Dedifferentiated amniotic fluid mesenchymal stem cell (primary cell): ENCODE measurements at regions not wholly inside any gene's neighbourhood (a gene's known extent, or its start where the extent isn't known, plus 50 kb on each side); places are given as distances from the start of the nearest gene placed in this dataset.

Source experiments
- DNase-seq: peaks from one replicate; pipeline ENCODE4 v3.0.0-alpha.2; 2016; ENCODE audit errors: extremely low spot score

DNA sequence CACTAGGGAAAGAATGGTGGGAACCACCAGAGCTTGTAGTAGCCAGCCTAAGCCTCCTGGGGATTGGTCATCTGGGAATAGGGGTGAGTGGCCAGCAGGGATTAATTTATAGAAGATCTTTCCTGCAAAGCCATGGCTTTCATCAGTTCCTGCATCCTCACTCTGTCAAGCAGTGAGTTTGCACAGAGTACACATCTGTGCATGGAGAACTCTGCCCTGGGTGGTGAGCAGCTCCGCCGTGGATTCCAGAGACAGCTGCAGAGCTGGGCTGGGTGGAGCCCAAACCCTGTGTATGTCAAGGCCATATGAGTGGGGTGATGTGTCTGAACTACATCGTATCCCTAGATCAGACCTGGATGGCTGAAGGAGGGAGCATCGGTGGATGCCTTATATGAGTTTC, 182.2 kb downstream of the GLI2 start:
- no peak for DNase-seq

DNA sequence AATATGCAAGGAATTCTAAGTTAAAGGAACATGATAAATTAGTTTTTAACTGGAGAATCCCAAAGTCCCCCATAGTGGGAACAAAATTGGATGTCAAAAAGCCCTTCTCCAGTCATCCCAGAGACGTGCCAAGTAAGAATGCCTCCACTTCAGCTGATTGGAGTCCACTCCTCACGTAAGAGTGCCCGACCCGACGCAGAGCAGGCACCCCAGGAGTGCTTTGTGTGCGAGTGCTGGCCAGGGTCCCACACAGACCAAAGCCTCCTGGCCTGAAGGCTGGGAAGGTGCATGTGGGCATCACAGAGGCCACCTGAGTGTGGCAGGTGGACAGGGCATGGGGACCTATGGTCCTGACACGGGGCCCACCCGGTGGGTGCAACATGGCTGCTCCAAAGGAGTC, 183.5 kb downstream of the GLI2 start:
- DNase-seq = no peak

DNA sequence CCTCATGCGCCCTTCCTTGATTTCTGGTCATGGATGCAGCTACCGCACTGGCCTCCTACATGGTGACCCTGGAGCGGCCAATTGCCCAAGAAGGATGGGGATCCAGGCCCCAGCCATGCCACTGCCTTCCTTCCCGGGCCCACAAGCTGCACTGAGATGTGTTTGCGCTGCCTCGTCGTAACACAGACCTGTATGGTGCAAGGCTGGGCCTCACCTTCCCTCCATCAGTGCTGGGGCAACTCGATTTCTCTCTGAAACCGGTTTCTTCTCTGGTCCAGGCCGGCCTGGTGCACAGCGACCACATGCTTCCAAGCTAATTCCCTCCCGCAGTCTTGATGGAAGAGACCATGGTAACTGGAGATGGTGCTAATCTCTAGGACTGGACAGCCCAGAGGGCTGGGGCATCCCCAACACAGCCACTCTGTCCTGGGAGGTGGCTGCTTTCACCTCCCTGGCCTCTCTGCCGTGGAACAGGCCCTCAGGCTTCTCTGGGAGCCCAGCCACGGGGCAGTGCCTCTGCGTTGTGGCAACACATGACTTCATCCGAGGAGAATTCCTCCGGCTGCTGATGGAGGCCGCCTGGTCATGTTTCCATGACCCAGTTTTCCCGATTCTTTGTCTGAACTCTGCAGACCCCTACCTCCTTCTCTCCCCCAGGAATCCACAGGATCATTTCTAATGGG, 184.2 kb downstream of the GLI2 start:
- DNase-seq = peak; percentile 88

DNA sequence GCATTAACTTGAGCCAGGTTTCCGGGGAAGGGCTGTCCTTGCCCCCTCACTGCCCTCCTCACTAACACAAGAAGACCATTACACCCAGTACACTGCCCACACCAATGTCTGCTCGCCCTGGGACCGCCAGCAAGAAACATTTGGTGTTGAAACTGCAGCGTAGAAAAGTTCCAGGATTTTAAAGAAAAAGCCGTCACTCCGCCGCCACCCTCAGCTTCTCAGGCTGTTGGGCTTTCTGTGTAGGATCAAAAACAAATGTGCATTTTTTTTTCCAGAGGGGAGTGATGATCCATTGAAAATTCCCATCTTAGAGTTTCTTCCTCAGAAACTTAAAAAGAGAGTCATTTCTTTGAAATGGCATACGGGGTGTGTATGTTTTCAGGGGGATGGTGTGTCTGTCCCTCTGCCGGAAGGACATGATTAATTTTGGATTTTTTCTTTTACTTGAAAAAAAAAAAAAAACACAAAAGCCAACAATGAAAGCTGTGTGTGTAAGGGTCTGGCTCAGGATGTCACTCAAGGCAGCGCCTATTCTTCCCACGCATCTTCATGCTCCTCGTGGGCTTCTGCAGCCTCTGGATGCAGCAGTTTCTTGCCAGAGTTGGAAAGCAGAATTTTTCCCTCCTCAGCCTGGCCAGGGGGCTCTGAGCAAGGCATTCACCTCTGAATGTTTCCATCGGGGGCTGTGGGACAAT, 184.9 kb downstream of the GLI2 start:
- no peak for DNase-seq

DNA sequence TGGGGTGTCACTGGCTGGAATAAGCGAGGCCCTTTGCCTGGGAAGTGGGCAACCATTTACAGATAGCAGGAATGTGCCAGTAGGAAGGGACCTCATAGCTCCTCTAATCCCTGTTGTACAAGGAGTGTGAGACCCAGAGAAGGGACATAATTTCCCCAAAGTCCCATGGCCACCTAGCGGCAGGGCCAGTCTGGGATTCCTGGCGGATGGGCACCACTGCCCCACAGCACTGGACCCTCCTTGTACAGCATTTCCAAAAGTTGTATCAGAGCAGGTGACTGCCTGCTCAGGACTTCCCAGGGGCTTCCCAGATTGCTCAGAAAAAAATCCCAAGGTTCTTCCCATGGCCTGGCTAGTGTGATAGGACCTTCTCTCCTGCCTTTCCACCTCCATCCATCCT, 185.8 kb downstream of the GLI2 start:
- no peak for DNase-seq

DNA sequence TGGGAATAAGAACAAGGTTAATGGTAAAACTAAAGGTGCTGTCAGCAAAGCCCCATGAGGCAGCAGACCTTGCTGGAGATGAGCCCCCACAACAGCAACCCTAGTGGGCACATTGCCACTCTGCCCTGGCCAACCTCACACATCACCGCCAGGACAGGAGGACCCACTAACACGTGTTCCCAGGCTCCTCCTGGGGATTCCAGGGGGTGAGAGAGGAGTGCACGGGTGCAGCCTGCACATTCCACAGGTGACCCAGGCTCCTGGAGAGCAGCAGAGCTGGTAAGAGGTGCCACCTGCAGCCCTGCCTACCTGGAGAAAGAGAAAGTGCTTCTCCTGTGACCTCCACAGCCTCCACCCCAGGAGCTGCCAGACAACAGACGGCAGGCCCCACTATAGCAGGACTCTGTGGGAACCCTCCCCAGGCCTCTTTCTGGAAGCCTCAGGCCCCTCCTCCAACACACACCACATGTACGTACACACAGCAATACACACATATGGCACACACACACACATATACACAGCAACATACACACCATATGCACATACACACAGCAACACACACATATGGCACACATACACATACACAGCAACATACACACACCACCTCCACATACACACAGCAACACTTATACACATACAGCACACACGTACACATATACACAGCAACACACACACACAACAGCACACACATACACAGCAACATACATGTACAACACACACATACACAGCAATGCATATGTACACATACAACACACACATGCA, 187.1 kb downstream of the GLI2 start:
- no peak for DNase-seq

DNA sequence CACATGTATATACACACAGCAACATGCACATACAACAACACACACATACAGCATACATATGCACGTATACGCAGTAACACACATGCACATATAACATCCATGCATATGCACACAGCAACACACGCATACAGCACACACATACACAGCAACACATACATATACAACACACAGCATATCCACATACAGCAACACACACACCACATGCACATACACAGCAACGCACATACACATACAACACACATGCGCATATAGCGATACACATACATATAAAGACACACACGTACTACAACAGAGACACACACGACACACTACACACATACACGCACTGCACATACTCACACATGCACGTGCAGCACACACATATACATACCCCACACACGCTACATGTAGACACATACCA, 187.8 kb downstream of the GLI2 start:
- no peak for DNase-seq

DNA sequence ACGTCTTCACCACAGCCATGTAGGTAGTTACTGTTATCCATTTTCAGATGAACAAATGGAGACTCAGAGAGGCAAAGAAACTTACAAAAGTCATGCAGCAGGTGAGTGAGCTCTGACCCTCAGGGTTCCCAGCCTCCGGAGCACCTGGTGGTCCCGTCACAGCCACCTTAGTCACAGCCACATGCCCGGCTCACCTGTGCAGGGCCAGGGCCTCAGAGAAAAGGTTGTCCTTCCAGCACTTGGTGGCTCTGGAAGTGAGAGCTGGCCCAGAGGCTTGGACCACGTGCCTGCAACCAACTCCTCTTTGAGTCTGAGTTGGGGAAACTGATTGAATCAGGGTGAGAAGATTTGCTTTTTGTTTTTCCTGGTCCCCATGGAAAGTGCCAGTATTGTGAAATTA, 189.3 kb downstream of the GLI2 start:
- no peak for DNase-seq

DNA sequence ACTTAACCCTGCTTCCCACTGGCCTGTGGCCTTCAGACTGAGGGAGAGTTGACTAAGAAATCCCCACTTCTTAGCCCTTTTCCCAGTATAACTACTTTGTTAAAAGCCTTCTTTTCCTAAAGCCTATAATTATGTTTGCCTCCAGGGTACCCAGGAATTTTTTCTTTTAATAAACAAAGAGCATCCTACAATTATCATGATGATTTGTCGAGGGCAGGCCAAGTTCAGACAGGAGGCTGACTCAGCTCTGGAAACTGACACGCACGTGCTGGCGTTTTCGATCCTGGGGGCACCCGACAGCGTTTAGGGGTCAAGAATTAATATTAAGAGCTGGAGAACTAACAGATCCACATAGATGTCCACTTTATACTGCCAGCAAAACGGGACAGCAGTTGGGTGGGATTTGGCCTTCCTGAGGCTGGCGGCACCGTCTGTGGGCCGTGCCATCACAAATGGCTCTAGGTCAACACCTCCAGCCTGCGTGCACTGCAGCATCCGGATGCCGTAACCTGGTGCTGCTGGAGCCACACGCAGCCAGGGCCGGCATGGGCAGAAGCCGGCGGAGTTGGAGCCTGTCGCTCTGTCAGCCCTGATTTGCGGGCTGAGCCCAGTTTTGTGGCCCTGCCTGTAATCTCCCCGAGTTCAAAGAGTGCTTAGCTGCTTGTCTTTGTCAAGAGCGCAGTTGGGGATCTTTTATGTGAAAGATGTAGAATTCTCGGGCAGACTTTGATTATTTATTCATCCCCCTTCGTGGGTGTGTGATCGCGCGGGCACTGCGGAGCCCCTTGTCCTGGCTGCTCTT, 191.0 kb downstream of the GLI2 start:
- no peak for DNase-seq

DNA sequence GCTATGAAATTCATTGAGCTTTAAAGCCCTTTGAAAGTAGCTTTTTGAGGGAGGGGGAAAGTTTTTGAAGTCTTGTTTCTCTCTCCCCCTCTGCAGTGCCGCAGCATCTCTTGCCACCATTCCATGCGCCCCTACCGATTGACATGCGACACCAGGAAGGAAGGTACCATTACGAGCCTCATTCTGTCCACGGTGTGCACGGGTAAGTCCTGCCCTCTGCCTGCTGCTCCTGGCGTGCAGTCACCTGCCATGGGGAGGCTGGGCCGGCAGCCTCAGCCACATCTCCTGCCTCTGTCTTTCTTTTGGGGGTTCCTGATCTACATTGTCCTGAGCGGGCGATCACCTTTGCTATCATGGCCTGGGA, 191.6 kb downstream of the GLI2 start:
- no peak for DNase-seq

DNA sequence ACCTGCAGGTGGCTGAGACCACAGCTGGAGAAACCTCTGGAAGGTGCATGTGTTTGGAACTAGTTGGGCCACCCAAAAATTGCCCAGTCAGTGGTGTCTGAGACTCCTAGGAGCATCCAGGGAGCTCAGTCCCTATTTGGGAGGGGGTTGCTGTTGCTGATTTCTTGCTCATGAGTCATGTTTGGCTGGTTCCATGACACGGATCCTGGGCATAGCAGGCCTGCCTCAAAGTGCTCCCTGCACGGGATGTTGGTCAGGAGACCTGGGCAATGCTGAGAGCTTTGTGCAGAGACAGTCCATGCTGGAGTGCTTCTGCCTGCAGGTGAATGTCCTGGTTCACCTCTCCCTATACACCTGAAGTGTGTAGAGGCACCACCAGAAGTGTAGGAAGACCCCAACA, 194.2 kb downstream of the GLI2 start:
- DNase-seq = no peak

DNA sequence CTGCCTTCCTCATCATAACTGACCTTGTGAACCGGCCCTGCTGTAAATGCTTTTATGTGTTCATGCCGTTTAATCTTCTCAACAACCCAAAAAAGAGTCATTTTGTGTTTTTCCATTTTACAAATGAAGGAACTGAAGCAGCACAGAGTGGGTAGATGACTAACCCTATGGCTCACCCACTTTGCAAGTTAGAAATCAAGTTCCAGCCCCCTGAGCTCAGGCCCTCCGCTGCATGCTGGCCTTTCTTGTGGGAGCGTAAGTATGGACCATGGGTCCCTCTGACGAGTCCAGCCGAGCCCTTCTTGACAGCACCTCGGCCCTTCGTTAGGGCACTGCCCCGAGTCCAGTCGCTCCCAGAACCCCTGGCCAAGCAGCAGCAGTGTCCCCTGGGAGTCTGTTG, 194.6 kb downstream of the GLI2 start:
- DNase-seq = no peak

DNA sequence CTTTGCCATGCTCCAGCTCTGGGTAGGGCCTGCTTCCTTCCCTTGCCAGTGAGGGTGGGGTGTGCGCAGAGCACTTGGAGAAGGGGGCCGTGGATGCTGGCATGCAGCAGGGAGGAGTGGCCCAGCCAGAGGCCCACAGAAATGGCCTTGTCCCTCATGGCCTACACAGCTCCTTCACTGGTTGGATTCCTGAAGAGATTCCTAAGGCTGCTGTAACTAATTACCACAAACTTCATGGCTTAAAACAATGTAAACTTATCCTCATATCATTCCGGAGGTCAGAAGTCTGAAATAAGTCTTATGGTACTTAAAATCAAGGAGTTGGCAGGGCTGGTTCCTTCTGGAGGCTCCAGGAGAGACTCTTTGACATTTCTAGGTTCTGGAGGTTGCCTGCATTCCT, 195.2 kb downstream of the GLI2 start:
- DNase-seq = no peak

DNA sequence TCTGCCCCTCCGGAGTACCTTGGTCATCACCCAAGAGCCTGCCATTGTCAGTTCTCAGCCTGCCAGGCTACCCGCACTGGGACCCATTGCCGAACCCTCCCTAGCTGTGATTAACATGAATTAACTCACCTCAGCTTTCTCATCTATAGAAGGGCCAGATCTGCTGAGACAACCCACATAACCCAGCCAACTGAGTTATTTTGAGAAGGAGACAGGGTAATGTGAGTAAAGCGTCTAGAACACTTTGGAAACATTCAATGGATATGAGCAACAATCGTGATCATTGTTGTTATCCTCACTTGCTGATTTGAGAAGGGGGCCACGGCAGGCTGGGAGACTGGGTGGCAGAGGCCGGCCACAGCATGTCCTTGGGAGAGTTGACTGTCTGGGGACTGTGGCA, 196.8 kb downstream of the GLI2 start:
- DNase-seq = no peak

DNA sequence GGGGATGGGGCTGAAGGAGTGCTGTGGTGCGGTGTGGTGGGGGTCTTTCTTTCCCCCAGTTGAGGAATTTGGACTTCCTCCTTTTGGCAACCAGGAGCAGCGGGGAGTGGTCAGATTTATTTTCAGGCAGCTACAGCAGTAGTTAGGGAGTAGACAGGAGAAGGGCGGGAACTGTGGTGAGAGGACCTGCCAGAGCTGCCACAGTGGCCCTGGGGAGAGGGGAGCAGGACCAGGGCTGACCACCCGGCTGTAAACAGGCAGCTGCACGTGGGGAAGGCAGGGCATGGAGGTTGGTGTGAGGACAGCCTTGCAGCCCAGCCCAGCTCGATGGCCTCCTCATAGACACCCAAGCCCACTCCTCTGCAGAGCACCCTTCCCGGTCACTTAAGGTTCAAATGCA, 197.2 kb downstream of the GLI2 start:
- DNase-seq = no peak

DNA sequence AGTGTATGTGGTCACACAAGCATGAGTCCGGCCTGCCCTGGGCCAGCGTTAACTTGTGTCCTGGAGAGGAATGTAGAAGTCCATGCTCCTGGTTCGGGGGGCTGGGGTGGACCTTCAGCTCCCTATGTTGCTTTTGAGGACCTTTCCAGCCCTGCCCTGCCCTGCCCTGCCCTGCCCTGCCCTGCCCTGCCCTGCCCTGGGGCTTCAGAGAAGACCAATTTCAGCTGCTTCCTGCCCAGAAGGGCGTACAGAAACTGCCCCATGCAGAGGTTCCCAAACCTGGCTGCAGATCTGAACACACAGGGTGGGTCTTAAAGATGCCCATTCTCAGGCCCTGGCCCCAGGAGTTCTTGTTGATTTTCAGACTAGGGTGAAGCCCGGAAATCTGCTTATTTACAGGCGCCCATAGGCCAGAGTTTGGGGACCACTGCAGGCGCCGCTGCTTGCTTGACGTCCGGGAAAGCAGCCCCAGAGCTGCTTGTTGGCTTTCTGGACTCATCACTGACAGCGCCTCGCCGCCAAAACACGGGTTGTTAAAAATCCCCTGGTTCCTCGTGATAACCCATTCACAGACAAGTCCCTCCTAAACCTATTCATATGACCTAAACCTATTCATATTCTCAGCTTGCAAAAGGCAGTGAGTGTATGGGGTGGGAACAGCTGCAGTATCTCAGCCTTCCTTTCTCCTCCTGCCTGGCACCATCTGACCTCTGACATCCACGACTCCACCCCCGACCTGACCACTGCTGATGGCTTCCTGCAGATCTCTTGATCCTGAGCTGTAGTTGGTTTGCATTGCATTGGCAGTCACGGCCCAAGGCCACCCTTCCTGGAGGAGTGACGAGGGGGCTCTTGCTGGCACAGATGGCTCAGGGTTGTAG, 198.3 kb downstream of the GLI2 start:
- no peak for DNase-seq

DNA sequence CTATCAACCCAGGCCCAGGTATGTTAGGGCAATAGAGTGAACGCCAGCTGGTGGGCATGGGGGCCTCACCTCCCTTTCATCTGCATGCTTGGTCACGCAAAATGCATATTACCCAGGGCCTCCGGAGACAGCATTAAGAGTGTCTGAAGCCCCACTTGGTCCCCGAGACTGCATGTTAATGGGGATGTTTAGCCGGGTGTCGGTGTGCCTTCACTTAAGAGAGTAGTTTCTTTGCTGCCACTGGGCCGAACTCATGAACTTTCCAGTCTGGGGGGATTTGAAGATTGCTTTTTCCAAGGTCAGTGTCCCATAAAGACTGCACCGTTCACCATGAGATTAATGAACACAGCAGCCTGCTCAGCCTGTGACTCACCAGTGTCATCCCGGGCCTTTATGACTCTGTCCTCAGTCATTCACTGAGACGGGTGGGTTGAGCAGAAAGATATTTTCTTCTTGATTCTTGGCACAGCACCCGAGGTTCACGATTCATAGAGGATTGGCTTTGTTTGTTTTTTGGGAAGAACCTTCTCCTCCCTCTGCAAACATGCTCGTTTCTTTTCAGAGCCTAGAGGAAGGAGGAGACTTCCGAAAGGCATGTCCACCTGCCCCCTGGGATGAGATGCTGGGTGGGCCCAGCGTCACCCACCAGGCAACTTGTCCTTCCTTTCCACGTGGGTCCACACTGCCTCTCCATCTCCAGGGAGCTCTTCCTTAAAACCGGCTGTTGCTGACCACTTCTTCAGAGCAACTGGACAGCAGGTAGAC, 199.1 kb downstream of the GLI2 start:
- DNase-seq = peak; percentile 88

DNA sequence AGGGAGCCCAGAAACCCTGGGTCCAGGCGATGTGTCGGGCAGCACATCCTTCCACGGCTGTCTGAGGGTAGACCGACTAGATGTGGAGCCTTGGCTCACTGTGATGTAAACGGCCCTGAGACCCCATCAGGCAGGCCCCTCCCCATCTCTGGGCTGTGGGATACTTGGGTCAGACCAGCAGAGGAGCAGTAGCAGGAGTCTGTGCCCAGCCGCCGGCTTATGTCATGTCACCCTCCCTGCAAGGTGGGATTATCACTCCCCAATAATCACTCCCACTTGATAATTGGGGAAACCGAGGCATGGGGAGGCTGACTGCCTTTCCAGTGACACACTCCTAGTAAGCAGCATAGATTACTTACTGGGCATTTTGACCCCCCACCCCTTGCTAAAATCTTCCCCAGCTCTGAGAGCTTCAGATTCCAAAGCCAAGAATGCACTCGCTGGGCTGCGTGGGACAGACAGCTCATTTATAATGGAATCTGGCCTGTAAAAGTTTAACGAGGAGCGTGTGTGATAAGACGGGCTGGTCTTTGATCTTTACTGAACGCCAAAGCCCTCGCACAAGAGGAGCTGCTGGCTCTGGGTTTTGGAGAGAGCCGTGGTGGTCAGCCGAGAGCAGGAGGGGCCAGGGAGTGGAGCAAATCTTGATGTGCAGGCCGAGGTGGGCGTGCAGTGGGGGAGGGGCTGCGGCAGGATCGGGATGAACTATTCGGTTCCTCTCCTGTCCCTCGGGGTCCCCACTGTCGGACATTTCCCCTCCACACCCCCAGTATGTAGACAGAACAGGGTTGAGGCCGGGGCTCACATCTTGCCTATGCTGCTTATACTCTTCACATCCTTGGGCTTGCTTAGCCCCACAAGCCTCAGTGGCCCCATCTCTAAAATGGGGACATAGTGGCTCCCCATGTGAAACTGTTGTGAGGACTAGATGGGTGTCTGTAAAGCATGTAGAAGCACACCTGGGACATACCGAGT, 200.0 kb downstream of the GLI2 start:
- peak; percentile 46 for DNase-seq
